ENCODE measurements at regions not wholly inside any gene's neighbourhood (a gene's known extent, or its start where the extent isn't known, plus 50 kb on each side); places are given as distances from the start of the nearest gene placed in this dataset.

DNA sequence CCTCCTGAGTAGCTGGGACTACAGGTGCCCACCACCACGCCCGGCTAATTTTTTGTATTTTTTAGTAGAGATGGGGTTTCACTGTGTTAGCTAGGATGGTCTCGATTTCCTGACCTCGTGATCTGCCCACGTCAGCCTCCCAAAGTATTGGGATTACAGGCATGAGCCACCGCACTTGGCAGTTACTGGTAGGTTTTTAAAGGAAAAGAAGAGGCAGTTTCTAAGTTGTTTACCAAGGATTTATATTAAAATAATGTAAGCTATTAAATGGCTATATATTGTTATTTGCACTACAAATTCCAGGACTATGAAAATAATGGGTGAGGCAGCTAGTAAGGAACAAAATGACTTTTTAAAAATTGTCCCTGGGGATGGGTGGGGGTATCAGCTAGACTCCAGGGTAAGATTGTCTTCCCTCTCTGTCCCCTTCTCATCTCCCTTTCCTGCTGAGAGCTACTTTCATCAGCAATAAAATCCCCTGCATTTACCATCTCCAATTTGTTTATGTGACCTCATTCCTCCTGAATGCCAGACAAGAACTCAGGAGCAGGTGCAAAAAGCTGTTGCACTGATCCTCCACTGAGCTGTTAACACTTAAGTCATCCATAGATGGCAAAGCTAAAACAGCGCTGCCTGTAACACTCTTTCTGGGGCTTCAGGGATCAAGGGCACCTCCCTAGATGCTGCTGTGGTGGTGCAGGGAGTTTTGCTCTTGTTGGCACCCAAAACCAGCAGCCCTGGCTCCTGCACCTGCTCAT, 165.2 kb downstream of the ZPLD1 start:
- Histone ChIP-seq H3K4me2 (no peak overlapping the region), H3K9me2 (replicated peaks; ENCODE audit: insufficient read depth) (no peaks in the 10 kb centered on the region), H3K79me2 (no peaks in the 10 kb centered on the region), H3K27me3 (no peaks in the 10 kb centered on the region), H3K9me3 (ENCODE audit: low read depth) (no peaks in the 10 kb centered on the region), H3K4me3 (no peak overlapping the region), H3K36me3 (replicated peaks; ENCODE audit: insufficient read depth, low read depth) (no peaks in the 10 kb centered on the region), H3K4me1 (ENCODE audit: insufficient read depth) (no peaks in the 10 kb centered on the region), H3K27ac (no peak overlapping the region), H4K20me1 (ENCODE audit: insufficient read depth, poor library complexity, severe bottlenecking) (no peaks in the 10 kb centered on the region), H2AFZ (no peak overlapping the region)
- DNase-seq (ENCODE audit: low spot score): no peak
- TF ChIP-seq, protein P1, sequence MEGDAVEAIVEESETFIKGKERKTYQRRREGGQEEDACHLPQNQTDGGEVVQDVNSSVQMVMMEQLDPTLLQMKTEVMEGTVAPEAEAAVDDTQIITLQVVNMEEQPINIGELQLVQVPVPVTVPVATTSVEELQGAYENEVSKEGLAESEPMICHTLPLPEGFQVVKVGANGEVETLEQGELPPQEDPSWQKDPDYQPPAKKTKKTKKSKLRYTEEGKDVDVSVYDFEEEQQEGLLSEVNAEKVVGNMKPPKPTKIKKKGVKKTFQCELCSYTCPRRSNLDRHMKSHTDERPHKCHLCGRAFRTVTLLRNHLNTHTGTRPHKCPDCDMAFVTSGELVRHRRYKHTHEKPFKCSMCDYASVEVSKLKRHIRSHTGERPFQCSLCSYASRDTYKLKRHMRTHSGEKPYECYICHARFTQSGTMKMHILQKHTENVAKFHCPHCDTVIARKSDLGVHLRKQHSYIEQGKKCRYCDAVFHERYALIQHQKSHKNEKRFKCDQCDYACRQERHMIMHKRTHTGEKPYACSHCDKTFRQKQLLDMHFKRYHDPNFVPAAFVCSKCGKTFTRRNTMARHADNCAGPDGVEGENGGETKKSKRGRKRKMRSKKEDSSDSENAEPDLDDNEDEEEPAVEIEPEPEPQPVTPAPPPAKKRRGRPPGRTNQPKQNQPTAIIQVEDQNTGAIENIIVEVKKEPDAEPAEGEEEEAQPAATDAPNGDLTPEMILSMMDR (IDR thresholded peaks at IDR 0.05; ENCODE audit: poor library complexity): no peak
- TF ChIP-seq EZH2 (IDR thresholded peaks at IDR 0.05; ENCODE audit: borderline replicate concordance) (no peak), EZH2phosphoT487 (IDR thresholded peaks at IDR 0.05; ENCODE audit: low read depth, severe bottlenecking, unreplicated experiment) (no peak)
- 87% methylated on average over 7 of the region's 7 CpGs for WGBS (ENCODE audit: low lambda C conversion rate, missing lambda C conversion rate)

DNA sequence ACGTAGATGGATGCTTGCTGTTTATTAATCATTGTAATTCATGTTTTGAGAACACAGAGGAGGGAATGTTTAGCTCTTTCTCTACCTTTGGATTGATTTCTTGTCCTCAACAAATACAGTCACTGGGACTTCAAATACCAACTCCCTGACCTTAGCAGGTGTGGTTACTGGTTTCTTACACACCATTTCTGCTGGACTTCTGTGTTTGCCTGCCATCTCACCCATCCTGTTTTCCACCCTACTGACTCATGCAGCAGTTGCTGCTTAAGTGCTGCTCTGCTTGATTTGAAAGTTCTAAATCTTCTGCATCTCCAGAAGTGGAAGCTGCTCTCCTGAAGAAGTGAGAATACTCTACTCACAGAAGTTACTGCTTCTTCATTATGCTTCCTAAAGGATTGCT, 170.3 kb downstream of the ZPLD1 start:
- H3K4me2 ChIP-seq: no peak overlapping the region
- WGBS (ENCODE audit: low lambda C conversion rate, missing lambda C conversion rate): 100% methylated on average over 1 of the region's 1 CpG
- TF ChIP-seq EZH2phosphoT487 (IDR thresholded peaks at IDR 0.05; ENCODE audit: low read depth, severe bottlenecking, unreplicated experiment): no peak
- TF ChIP-seq, protein P1 (IDR thresholded peaks at IDR 0.05; ENCODE audit: poor library complexity): no peak
- TF ChIP-seq EZH2 (IDR thresholded peaks at IDR 0.05; ENCODE audit: borderline replicate concordance): no peak
- H3K27ac ChIP-seq: no peak overlapping the region
- no peaks in the 10 kb centered on the region for H3K9me3 ChIP-seq (ENCODE audit: low read depth)
- no peaks in the 10 kb centered on the region for H3K4me1 ChIP-seq (ENCODE audit: insufficient read depth)
- H3K79me2 ChIP-seq: no peaks in the 10 kb centered on the region
- H3K36me3 ChIP-seq (replicated peaks; ENCODE audit: insufficient read depth, low read depth): no peaks in the 10 kb centered on the region
- no peak for DNase-seq (ENCODE audit: low spot score)
- H3K4me3 ChIP-seq: no peak overlapping the region
- no peaks in the 10 kb centered on the region for H4K20me1 ChIP-seq (ENCODE audit: insufficient read depth, poor library complexity, severe bottlenecking)
- H3K27me3 ChIP-seq: no peaks in the 10 kb centered on the region
- H3K9me2 ChIP-seq (replicated peaks; ENCODE audit: insufficient read depth): no peaks in the 10 kb centered on the region
- no peak overlapping the region for H2AFZ ChIP-seq

DNA sequence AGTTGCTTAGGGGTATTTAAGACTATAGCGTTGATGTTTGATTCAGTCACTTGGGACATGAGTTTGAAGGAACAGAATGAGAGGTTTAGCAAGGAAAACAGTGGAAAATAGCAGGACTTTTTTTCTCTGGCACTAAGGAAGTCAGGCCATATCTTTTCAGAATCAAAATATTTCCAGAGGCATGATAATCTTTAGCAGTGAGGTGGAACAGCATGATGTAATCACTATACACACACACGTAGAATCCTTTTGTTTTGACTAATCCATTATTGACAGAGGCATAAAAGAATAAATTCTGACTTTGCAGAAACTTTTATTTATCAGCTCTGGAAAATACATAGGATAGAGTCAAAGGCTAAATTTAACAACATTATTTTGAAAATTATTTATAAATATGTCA, 174.1 kb downstream of the ZPLD1 start:
- DNase-seq (ENCODE audit: low spot score): no peak
- Histone ChIP-seq H3K79me2 (no peaks in the 10 kb centered on the region), H3K27ac (no peak overlapping the region), H4K20me1 (ENCODE audit: insufficient read depth, poor library complexity, severe bottlenecking) (no peaks in the 10 kb centered on the region), H3K9me3 (ENCODE audit: low read depth) (no peaks in the 10 kb centered on the region), H3K4me1 (ENCODE audit: insufficient read depth) (no peaks in the 10 kb centered on the region), H3K27me3 (no peaks in the 10 kb centered on the region), H3K9me2 (replicated peaks; ENCODE audit: insufficient read depth) (no peaks in the 10 kb centered on the region), H3K4me2 (no peak overlapping the region), H3K4me3 (no peak overlapping the region), H2AFZ (no peak overlapping the region), H3K36me3 (replicated peaks; ENCODE audit: insufficient read depth, low read depth) (no peaks in the 10 kb centered on the region)
- TF ChIP-seq, protein P1 (IDR thresholded peaks at IDR 0.05; ENCODE audit: poor library complexity): no peak
- TF ChIP-seq EZH2 (IDR thresholded peaks at IDR 0.05; ENCODE audit: borderline replicate concordance): no peak
- no peak for TF ChIP-seq EZH2phosphoT487 (IDR thresholded peaks at IDR 0.05; ENCODE audit: low read depth, severe bottlenecking, unreplicated experiment)
- WGBS (ENCODE audit: low lambda C conversion rate, missing lambda C conversion rate): 65% methylated on average over 2 of the region's 2 CpGs
